ENCODE measurements at regions not wholly inside any gene's neighbourhood (a gene's known extent, or its start where the extent isn't known, plus 50 kb on each side); places are given as distances from the start of the nearest gene placed in this dataset.

DNA sequence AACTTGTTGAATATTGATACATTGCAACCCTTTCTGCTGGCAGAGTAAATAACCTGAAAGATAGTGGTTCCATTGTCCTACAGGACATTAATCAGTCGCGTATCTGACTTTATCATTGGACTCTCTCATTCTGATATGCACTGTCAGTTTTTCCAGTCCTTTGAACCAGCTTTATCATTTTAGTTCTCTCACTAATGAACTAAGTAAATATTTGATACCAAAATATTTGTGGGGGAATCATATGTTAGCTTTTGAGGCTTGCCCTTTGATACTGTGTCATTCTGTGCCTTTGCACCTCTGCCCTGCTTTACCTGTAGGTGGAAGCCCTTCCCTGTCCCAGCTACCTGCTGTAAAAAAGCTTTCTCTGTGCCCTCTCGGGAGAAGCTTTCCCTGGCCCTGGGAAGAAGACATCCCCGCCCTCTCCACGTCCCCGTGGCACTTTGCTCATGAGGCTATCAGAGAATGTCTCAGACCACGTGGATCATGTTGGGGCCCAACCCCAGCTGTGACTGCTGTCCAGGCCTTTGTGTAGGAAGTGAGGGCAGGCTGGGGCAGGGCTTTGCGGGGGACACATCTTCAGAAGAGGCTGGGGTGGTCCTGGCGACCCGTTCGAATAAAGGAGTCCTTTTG is 117.8 kb upstream of the NXT1 start:
- DNase-seq (ENCODE audit: low read depth in 4 of 4, low spot score in 3 of 4) = no peak

DNA sequence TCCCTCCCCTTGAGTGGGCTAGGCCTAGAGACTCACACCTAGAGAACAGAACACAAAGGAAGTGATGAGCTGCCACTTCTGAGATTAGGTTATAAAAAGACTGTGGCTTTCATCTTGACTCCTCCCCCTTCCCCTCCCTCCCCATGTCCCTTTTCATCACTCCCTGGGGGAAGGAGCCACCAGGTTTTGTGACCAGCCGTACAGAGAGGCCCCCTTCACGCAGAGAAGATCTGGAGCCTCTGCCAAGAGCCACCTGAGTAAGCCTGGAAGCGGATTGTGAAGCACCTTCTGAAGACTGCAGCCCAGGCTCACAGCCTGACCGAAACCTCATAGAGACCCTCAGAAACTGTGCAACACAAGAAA is 118.4 kb upstream of the NXT1 start:
- no peak for DNase-seq (ENCODE audit: low read depth in 4 of 4, low spot score in 3 of 4)

DNA sequence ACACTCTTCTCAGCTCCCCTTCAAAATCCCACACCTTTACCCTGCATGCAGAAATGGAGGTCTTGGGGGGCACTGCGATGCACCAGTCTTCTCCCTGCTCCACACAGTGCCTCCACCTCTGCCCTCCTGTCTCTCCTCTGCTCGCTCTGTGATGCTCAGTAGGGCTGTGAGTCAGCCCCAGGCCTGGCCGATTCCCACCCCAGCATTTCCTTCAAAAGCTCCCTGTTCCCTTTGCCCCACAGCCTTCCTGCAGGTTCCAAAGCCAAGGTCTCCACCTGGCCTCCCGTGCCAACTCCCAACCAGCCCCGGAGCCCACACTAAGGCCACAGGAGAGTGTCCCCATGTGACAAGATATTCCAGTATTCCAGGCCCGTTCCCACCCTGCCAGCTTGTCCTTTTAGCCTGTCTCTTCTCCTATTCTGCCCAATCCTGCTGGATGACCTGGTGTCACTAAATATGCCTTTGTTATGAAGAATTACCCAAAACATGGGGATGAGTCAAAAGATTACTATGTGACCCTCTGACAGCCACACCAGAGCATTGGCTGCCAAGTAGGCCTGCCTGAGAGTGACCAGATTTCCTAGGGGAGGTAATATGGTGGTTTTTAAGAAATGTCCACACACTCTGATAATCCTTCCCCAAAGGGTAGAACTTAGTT is 118.9 kb upstream of the NXT1 start:
- no peak for DNase-seq (ENCODE audit: low read depth in 4 of 4, low spot score in 3 of 4)

DNA sequence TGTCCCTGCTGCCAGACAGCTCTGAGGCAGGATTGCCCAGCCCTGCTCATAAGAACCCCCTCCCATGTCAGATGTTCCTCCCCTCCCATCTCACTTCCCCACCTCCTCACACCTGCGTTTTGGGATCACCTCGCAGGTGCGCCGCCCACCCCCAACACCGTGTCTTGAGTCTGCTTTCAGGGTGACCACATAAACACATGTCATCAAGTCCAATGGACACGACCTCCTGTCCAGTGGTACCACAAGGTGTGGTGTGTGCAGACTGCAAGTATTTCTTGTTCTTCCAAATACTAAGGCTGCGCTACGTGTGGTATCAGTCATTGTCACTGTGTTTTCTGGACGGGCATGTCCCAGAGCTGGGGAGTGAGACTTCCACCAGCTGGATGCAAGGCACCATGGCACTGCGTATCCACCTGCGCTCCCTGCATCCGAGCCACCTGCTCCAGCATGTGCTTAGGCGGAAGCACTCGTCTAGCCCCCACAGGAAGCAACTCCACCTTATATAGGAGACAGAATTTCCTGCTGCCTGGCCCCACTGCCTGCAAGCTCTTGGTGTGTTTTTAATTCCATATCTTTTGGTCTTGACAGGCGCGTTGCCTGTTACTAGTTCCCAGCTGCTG is 119.7 kb upstream of the NXT1 start:
- DNase-seq (ENCODE audit: low read depth in 4 of 4, low spot score in 3 of 4) = no peak

DNA sequence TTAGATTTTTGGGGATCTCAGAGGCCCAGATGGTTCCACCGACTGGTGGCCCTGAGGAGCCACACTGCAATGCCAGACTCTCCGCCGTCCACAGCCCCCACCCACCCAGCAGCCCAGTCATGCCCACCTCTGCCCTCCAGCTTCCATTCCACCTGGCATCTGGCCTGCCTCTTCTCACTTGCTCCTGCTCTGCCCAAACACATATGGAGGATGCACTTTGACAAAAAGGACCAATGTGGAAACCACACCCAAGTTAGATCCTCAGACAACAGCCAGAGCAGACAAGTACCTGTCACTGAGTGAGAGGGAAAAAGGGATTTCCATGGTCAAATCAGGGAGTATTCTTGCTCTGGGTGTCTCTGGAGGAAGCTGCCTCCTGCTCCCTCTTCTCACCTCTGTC is 120.6 kb upstream of the NXT1 start:
- no peak for DNase-seq (ENCODE audit: low read depth in 4 of 4, low spot score in 3 of 4)

DNA sequence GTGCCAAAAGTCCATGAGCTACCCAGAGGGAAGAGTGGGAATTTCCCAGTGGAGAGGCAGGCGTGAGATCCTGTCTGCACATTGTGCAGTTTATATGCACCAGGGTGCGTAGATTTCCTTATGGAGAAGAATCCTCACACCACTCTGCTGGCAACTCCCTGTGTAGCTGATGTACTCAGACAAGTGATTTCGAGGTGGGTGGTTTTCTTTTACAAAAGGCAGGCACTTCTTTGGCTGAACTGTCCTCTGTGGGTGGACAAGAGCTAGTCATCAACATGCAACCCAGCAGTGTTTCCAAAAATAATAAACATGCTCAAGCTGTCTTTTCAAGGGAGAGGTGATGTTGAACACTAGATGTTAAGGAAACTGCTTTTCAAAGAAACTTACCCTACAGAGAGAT is 121.7 kb upstream of the NXT1 start:
- no peak for DNase-seq (ENCODE audit: low read depth in 4 of 4, low spot score in 3 of 4)

DNA sequence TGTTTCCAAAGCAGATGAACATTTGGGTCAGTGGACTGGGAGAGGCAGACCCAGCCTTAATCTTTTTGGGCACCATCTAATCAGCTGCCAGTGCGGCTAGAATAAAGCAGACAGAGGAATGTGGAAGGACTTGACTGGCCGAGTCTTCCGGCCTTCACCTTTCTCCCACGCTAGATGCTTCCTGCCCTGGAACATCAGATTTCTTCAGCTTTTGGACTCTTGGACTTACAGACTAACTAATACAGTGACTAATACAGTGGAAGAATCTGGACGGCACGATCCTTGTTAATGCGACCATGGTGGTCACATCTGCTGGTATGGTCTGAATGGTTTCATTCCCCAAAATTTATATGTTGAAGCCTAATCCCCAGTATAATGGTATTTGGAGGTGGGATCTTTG is 122.6 kb upstream of the NXT1 start:
- no peak for DNase-seq (ENCODE audit: low read depth in 4 of 4, low spot score in 3 of 4)

DNA sequence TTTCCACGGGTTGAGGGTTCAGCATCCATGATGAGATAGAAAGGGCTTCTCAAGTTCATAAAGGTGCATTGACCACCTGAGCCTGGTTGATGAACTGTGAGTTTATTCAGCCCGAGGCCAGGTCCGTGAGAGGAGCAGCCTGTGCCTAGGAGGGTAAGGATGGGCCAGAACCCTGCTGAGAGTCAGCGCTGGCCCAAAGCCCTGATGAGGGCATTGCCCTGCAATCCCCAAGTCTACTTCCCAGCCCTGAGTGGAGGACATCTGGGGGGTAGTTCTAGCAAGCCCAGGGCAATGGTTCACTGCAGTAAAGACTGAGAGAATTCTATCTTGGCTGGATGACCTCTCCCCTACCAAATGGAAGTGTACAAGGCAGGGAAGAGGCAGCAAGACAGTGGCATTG is 123.3 kb upstream of the NXT1 start:
- no peak for DNase-seq (ENCODE audit: low read depth in 4 of 4, low spot score in 3 of 4)

DNA sequence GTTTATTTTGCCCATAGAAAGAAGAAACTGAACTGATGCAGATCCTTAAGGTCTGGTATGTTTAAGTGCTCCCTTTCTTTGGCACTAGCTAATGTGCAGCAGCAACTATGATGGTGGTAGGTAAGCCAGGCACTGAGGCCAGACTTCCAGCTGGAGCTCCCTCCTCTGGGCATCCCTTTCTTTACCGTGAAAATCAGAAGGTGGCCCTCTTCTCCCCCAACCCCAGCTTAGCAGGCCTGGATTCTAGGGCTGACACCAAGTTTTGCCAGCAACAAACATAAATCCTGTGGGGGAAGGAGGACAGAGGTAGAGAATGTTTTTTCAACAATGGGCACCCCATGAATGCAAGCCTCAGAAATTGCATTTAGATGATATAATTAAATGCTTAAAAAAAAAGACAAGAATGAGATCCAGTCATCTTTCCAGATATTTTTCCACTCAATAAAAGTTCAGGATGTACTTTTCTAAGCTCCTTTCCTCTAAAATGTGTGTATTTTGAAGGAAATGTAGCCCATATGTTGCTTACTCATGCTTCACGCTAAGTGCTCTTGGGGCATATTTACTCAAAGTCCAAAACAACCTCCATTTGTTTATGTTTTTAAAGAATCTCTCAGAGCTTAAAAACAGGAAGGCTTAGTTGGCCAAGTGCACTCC is 123.9 kb upstream of the NXT1 start:
- DNase-seq (ENCODE audit: low read depth in 4 of 4, low spot score in 3 of 4) = no peak

DNA sequence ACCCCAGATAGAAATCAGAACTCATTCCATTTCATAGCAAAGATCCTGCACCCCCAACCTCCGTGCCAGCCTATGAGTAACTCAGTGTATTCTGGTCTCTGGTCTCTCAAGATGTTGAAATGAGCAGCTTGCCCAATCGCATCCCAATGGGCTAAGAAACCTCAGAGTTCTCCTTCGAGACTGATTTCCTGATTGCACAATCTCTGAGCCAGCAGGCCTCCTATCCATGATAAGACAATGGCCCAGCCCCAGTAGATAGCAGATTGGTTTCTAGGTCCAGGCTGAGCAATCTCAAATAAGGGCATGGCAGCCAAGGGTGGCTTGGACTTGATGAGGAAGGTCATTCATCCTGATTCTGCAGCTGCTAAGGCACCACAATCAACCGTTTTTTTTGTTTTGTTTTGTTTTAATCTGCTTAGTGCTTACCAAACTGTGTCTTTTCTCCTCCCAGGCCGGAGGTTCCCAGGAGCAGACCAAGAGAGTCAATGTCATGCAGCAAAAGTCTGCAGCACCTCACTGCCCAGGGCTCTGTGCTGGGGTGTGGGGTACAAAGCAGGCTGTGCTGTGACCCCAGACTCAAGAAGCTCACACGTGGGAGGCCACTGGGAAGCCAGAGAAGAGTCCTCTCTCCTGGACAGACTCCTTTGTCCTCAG is 125.1 kb upstream of the NXT1 start:
- no peak for DNase-seq (ENCODE audit: low read depth in 4 of 4, low spot score in 3 of 4)

DNA sequence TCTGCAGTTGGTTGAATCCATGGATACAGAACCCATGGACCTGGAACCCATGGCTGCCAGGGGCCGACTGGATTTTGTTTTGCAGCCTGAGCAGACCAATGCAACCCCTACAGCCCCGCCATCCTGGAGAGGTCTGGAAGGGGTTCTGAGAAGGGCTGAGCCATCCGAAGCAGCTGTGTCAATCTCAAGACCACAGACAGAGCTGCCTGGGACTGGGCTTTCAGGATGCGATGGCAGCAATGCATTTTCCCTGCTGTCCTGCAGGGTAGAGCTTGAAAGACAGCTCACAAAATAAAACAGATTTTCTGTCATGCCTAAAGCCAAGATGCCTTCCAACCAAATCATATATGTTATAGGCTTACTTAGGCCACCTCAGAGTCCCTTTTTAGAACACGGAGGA is 125.8 kb upstream of the NXT1 start:
- DNase-seq (ENCODE audit: low read depth in 4 of 4, low spot score in 3 of 4) = no peak

DNA sequence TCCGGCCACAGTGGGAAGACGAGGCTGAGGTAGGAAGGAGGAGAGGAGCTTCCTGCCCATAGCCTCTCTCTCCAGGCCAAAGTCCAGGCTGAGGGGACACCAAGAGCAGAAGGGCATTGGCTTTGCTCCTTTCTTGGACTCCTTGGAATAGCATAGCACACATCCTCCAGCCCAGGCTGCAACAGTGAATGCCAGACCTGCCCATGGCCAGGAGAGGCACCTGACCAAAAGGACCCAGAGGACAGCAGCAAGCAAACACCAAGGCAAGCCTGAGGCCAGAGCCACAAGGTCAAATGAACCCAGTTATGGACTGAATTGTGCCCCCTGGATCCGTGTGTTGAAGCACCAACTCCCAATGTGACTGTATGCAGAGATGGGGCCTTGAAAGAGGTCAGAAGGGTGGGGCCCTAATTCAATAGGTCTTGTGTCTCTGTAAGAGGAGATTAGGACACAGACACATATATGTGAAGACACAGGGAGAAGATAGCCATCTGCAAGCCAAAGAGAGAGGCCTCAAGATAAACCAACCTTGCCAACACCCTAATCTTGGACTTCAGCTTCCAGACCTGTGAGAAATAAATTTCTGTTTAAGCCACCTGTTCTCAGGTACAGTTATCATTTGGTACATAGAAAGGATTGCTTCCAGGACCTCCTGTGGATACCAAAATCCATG is 126.5 kb upstream of the NXT1 start:
- DNase-seq (ENCODE audit: low read depth in 4 of 4, low spot score in 3 of 4) = no peak

DNA sequence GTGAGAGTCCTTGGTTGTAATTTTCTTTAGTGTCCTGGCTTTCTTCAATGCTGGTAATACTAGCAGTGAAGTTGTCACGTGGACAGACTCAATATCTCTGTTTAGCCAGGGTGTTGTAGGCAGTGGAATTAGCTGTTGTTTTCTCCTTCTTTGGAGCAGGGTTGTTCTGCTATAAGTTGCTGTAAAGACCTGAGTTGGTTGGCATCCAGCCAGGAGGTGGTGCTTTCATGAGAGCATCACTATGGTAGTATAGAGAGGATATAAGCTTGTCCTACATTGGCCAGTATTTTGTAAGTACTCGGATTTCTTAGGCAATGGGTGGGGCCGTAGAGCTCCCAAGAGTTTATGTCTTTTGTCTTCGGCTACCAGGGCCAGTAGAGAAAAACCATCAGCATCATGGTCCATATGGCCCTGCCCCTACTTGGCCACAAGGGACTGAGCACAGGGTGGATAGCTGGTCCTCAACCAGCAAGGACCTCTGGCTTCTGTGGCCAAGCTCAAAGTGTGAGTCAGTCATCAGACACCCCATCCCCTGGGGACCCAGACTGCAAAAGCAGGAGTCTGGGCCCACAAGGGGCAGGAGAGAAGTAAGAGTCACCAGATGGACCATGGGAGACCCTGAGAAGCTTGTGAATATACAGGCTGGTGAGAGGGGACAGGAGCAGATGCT is 127.9 kb upstream of the NXT1 start:
- no peak for DNase-seq (ENCODE audit: low read depth in 4 of 4, low spot score in 3 of 4)

DNA sequence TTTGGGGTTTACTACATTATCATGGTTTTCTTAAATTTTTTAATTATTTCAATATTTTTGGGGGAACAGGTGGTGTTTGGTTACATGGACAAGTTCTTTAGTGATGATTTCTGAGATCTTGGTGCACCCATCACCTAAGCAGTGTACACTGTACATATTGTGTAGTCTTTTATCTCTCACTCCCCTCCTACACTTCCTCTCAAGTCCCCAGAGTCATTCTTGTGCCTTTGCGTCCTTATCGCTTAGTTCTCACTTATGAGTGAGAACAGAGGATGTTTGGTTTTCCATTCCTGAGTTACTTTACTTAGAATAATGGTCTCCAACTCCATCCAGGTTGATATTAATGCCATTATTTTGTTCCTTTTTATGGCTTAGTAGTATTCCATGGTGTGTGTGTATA is 130.9 kb upstream of the CD93 start:
- DNase-seq (ENCODE audit: low read depth in 4 of 4, low spot score in 3 of 4) = no peak

DNA sequence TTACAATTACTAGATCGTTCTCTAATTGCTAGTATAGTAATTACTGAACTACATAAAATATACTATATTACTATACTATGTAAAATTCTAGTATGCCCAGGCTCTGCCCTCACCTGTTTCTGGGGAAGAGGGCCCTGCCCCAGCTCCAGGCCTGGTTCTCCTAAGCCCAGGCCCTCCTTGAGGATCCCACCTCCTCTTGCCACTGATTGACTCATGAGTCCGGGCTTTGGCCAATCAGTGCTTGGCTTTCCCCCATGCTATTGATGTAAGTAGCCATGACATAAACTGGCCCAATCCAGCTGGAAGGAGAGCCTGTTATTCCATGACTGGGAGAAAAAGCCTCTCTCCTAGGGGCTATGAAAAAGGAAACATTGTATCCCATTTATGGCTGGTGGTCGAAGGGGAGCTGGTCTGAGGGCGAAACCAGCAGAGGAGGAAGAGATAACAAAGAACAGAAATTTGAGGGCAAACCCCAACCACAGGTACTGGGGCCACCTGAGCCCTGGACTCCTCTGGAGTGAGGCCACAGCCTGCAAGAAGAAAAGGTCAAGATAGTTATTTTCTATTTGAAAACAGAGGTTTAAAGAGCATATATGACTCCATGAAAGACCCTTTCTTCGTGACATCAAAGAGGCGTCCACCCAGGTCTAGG is 129.3 kb upstream of the CD93 start:
- no peak for DNase-seq (ENCODE audit: low read depth in 4 of 4, low spot score in 3 of 4)

DNA sequence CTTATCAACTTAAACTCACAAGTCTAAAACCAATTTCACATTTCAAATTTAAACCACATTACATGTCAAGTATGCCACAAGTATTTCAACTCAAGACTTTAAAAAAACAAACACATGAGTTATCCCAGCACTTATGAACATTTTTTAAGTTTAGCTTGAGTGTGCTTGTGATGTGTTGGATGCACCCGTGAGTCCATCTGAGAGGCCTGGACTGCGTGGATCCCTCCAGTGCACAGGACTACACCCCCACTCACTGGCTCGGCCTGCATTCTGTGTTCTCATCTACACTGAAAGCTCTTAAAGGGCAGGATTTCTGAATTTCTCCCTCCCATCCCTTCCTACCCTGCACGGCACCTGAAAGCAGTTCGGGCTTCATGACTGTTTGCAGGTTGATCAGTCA is 128.8 kb upstream of the CD93 start:
- no peak for DNase-seq (ENCODE audit: low read depth in 4 of 4, low spot score in 3 of 4)

DNA sequence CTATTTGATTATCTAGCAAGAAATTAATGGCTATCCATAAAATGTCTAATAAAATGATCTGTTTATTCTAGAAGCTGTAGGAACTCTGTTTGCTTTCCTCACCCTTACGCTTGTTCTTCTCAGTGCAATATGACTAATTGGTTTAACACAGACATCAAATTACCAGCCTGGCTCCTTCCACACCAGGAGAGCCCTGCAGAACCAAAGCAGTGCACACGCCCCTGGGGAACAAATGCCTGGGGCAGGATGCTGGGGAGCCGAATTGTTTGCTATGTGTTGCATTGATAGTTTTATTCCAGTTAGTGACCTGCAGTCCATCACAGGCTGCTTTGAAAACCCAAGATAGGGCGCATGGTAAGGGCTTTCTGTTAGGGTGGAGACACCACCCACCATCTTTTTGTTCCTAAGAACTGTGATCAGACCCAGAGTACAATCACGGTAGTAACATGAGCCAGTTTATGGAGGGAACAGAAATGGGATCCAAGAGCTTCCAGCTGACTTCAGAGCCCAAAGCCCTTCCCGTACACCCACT is 126.4 kb upstream of the CD93 start:
- DNase-seq (ENCODE audit: low read depth in 4 of 4, low spot score in 3 of 4) = no peak

DNA sequence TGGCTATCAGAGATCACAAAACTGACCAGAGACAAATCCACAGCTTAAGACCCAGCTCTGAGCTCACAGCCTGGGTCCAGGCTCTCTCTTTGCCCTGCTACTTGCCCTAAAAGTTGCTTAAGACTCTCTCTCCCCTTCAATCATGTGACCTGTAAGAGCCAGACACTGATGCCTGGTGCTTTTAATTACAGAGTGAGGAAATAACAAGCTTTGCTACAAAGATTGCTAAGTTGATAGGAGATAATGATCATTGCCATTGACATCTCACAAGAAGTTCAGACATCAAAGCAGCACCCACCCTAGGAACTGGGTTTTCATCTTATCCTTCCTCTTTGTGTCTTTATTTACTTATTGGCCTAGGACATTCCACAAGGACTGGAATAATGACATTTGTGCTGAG is 125.9 kb upstream of the CD93 start:
- DNase-seq (ENCODE audit: low read depth in 4 of 4, low spot score in 3 of 4) = no peak

DNA sequence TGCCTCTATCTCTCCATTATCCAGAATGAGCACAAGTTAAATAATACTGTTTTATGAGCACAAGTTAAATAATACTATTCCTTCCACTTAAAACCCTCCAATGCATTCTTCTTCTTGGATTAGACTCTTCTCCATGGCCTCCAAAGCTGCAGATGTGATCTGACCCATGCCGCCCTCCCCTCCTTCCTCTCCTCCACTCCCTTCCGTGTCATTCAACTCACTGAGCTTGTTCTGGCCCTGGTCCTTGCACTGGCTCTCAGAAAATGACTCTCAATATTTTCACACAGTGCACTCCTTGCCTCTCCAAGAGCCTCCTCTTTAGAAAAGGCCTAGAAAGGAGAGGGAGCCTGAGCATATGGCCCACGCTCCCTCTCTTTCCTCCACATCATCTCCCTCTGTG is 125.0 kb upstream of the CD93 start:
- no peak for DNase-seq (ENCODE audit: low read depth in 4 of 4, low spot score in 3 of 4)
